Tongue (tissue), 1 donor: ENCODE measurements at regions not wholly inside any gene's neighbourhood (a gene's known extent, or its start where the extent isn't known, plus 50 kb on each side); places are given as distances from the start of the nearest gene placed in this dataset.

ENCODE experiments used
- DNase-seq: peaks from one replicate; pipeline ENCODE4 v3.0.0-alpha.2; 2015

GRCh38 chr2:198795419-198795818 is 662.3 kb downstream of the SATB2 start:
- no peak for DNase-seq

GRCh38 chr2:198791623-198792022 is 666.1 kb downstream of the SATB2 start:
- no peak for DNase-seq

GRCh38 chr2:198788676-198789075 is 669.1 kb downstream of the SATB2 start:
- no peak for DNase-seq

- DNase-seq = no peak
Measured at GRCh38 chr2:198782734-198783133, 675.0 kb downstream of the SATB2 start.

- DNase-seq = no peak
Measured at GRCh38 chr2:198776616-198777406, 680.9 kb downstream of the SATB2 start.

GRCh38 chr2:198775737-198776136 is 682.0 kb downstream of the SATB2 start:
- DNase-seq = no peak

GRCh38 chr2:198774576-198774975 is 683.2 kb downstream of the SATB2 start:
- no peak for DNase-seq

GRCh38 chr2:198767694-198768093 is 690.0 kb downstream of the SATB2 start:
- no peak for DNase-seq

GRCh38 chr2:198763793-198764192 is 693.9 kb downstream of the SATB2 start:
- DNase-seq = no peak

- DNase-seq = no peak
Measured at GRCh38 chr2:198762441-198762840, 695.3 kb downstream of the SATB2 start.

GRCh38 chr2:198757069-198757468 is 700.7 kb downstream of the SATB2 start:
- no peak for DNase-seq

- peak; percentile 72 for DNase-seq
Measured at GRCh38 chr2:198756166-198756565, 701.6 kb downstream of the SATB2 start.

- no peak for DNase-seq
Measured at GRCh38 chr2:198753101-198753500, 704.6 kb downstream of the SATB2 start.

GRCh38 chr2:198749364-198749763 is 708.4 kb downstream of the SATB2 start:
- no peak for DNase-seq

GRCh38 chr2:198731842-198732399 is 725.8 kb downstream of the SATB2 start:
- no peak for DNase-seq

GRCh38 chr2:198720266-198720665 is 737.5 kb downstream of the SATB2 start:
- no peak for DNase-seq

GRCh38 chr2:198717451-198717850 is 740.3 kb downstream of the SATB2 start:
- DNase-seq = no peak

GRCh38 chr2:198715302-198715835 is 742.4 kb downstream of the SATB2 start:
- no peak for DNase-seq

GRCh38 chr2:198712485-198712884 is 745.3 kb downstream of the SATB2 start:
- DNase-seq = no peak

GRCh38 chr2:198711484-198711883 is 746.3 kb downstream of the SATB2 start:
- DNase-seq = no peak

GRCh38 chr2:198710562-198710961 is 747.2 kb downstream of the SATB2 start:
- DNase-seq = no peak

GRCh38 chr2:198706476-198707082 is 751.2 kb downstream of the SATB2 start:
- peak; percentile 4 for DNase-seq

- DNase-seq = no peak
Measured at GRCh38 chr2:198703281-198703680, 754.5 kb downstream of the SATB2 start.
